ENCODE measurements at regions not wholly inside any gene's neighbourhood (a gene's known extent, or its start where the extent isn't known, plus 50 kb on each side); places are given as distances from the start of the nearest gene placed in this dataset.

DNA sequence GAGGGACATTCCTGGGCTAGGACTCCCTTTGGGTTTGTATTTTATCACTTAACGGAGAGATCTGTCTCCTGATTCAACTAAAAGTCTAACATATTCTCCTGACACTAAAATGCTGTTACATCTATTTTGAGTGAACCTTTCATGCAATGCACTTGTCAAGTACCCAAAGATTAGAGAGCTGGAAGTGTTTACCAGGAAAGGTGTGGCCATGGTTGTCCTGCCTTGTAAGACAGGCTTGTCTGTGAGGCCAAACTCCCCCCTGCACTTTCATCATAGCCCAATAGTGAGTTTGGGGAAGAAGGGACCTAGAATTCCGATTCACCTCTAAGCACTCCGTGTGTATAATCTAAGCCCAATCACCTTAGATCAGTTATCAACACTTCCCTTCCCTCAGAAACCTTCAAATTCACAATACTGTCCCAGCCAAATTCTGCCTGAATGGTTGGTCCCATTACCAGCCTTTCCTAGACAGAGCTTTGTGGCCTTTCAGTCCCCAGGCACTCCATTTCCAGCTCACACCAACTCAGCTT is 162.6 kb upstream of the NAMPT start:
- TF ChIP-seq, protein P1, sequence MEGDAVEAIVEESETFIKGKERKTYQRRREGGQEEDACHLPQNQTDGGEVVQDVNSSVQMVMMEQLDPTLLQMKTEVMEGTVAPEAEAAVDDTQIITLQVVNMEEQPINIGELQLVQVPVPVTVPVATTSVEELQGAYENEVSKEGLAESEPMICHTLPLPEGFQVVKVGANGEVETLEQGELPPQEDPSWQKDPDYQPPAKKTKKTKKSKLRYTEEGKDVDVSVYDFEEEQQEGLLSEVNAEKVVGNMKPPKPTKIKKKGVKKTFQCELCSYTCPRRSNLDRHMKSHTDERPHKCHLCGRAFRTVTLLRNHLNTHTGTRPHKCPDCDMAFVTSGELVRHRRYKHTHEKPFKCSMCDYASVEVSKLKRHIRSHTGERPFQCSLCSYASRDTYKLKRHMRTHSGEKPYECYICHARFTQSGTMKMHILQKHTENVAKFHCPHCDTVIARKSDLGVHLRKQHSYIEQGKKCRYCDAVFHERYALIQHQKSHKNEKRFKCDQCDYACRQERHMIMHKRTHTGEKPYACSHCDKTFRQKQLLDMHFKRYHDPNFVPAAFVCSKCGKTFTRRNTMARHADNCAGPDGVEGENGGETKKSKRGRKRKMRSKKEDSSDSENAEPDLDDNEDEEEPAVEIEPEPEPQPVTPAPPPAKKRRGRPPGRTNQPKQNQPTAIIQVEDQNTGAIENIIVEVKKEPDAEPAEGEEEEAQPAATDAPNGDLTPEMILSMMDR (IDR thresholded peaks at IDR 0.05) = no peak
- TF ChIP-seq POLR2A (IDR thresholded peaks at IDR 0.05) = no peak
